ENCODE measurements at regions not wholly inside any gene's neighbourhood (a gene's known extent, or its start where the extent isn't known, plus 50 kb on each side); places are given as distances from the start of the nearest gene placed in this dataset.

GRCh38 chr19:29302002-29302928 is 89.3 kb upstream of the UQCRFS1 start:
- BruUV-seq (replicated peaks) = no TSS peak
- no peaks in the 10 kb centered on the region for H3K9me3 ChIP-seq (ENCODE audit: low read length)
- DNase-seq (ENCODE audit: low spot score) = no peak
- no peaks in the 10 kb centered on the region for H3K4me1 ChIP-seq (ENCODE audit: insufficient read depth, low read length, poor library complexity, severe bottlenecking)
- ChIA-PET POLR2A (no interaction called here), CTCF (ENCODE audit: unreplicated experiment) (interaction anchor here (0.5 kb wide), 1 partner anchor 1122 kb away, joined by 3 read pairs; no protein-coding TSS in a partner anchor)
- H3K79me2 ChIP-seq (ENCODE audit: insufficient read depth, low read depth, low read length) = no peaks in the 10 kb centered on the region
- no peak overlapping the region for H3K4me2 ChIP-seq (ENCODE audit: low read length)
- H3K9me2 ChIP-seq (ENCODE audit: insufficient read depth, low read length) = no peaks in the 10 kb centered on the region
- no peak overlapping the region for H3K27ac ChIP-seq (ENCODE audit: low read depth, low read length, poor library complexity, severe bottlenecking)
- no peak overlapping the region for H3K4me3 ChIP-seq (ENCODE audit: low read depth, low read length, poor library complexity, severe bottlenecking)
- H2AFZ ChIP-seq (ENCODE audit: low read length) = no peak overlapping the region
- TF ChIP-seq CTCF (conservative IDR thresholded peaks at IDR 0.05; ENCODE audit: low read length) (no peak), EZH2phosphoT487 (IDR thresholded peaks at IDR 0.05; ENCODE audit: borderline replicate concordance, low read depth, low read length) (no peak)
- H3K36me3 ChIP-seq (ENCODE audit: insufficient read depth, low read length) = no peaks in the 10 kb centered on the region
- intact Hi-C loops (cut with micrococcal nuclease; ENCODE audit: unreplicated experiment) = no loop called here
- H4K20me1 ChIP-seq (ENCODE audit: insufficient read depth, low read length) = no peaks in the 10 kb centered on the region

GRCh38 chr19:29303069-29303718 is 90.2 kb upstream of the UQCRFS1 start:
- H3K9me2 ChIP-seq (ENCODE audit: insufficient read depth, low read length) = no peaks in the 10 kb centered on the region
- BruUV-seq (replicated peaks) = no TSS peak
- no peaks in the 10 kb centered on the region for H3K9me3 ChIP-seq (ENCODE audit: low read length)
- H3K4me2 ChIP-seq (ENCODE audit: low read length) = no peak overlapping the region
- H3K4me3 ChIP-seq (ENCODE audit: low read depth, low read length, poor library complexity, severe bottlenecking) = no peak overlapping the region
- no peaks in the 10 kb centered on the region for H3K79me2 ChIP-seq (ENCODE audit: insufficient read depth, low read depth, low read length)
- no peaks in the 10 kb centered on the region for H3K4me1 ChIP-seq (ENCODE audit: insufficient read depth, low read length, poor library complexity, severe bottlenecking)
- H4K20me1 ChIP-seq (ENCODE audit: insufficient read depth, low read length) = no peaks in the 10 kb centered on the region
- H3K36me3 ChIP-seq (ENCODE audit: insufficient read depth, low read length) = no peaks in the 10 kb centered on the region
- no peak overlapping the region for H3K27ac ChIP-seq (ENCODE audit: low read depth, low read length, poor library complexity, severe bottlenecking)
- POLR2A ChIA-PET = interaction anchor here (1.2 kb wide), 1 partner anchor 14 kb away, joined by 4 read pairs; no protein-coding TSS in a partner anchor
- no peak for DNase-seq (ENCODE audit: low spot score)
- H2AFZ ChIP-seq (ENCODE audit: low read length) = no peak overlapping the region
- CTCF ChIA-PET (ENCODE audit: unreplicated experiment) = interaction anchor here (0.5 kb wide), 1 partner anchor 1122 kb away, joined by 3 read pairs; no protein-coding TSS in a partner anchor
- no peak for TF ChIP-seq EZH2phosphoT487 (IDR thresholded peaks at IDR 0.05; ENCODE audit: borderline replicate concordance, low read depth, low read length)
- TF ChIP-seq CTCF (conservative IDR thresholded peaks at IDR 0.05; ENCODE audit: low read length) = no peak
- intact Hi-C loops (cut with micrococcal nuclease; ENCODE audit: unreplicated experiment) = no loop called here
